ENCODE measurements at regions not wholly inside any gene's neighbourhood (a gene's known extent, or its start where the extent isn't known, plus 50 kb on each side); places are given as distances from the start of the nearest gene placed in this dataset.

GRCh38 chr3:113086560-113087461, 96.0 kb downstream of the GTPBP8 start:
- TF ChIP-seq CTCF (IDR thresholded peaks at IDR 0.05) = no peak
- no peak for TF ChIP-seq POLR2A (IDR thresholded peaks at IDR 0.05)
